Smooth muscle cell (in vitro differentiated cells): ENCODE measurements at regions not wholly inside any gene's neighbourhood (a gene's known extent, or its start where the extent isn't known, plus 50 kb on each side); places are given as distances from the start of the nearest gene placed in this dataset.

Experiments
- DNase-seq: peaks from one replicate; lab custom pipeline; 2025; ENCODE audit not compliant: unreplicated experiment; lab: John Stamatoyannopoulos, UW
- H2AFZ ChIP-seq: fragments of 200-600 bp; sonication (generic); 2 replicates; pipeline ENCODE4 v1.6.0; 2016; ENCODE audit warnings: antibody characterized with exemption, low read depth, mild to moderate bottlenecking
- H3F3A ChIP-seq: fragments of 200-600 bp; sonication (generic); 2 replicates; pipeline ENCODE4 v1.6.0; 2017; ENCODE audit warnings: antibody characterized with exemption, low read depth
- H3K27ac ChIP-seq: fragments of 200-600 bp; sonication (generic); 2 replicates; pipeline ENCODE4 v1.5.1; 2016; ENCODE audit warnings: low read depth, mild to moderate bottlenecking
- H3K27me3 ChIP-seq: fragments of 200-600 bp; sonication (generic); 2 replicates; pipeline ENCODE4 v1.6.1; 2016; ENCODE audit warnings: low read depth, mild to moderate bottlenecking
- H3K36me3 ChIP-seq: fragments of 200-600 bp; sonication (generic); 2 replicates; pipeline ENCODE4 v1.5.1; 2016; ENCODE audit warnings: low read depth
- H3K4me1 ChIP-seq: fragments of 200-600 bp; sonication (generic); 2 replicates; pipeline ENCODE4 v1.5.1; 2016; ENCODE audit warnings: low read depth
- H3K4me2 ChIP-seq: fragments of 200-600 bp; sonication (generic); 2 replicates; pipeline ENCODE4 v1.6.0; 2016; ENCODE audit warnings: mild to moderate bottlenecking
- H3K4me3 ChIP-seq: fragments of 200-600 bp; sonication (generic); 2 replicates; pipeline ENCODE4 v1.5.1; 2016; ENCODE audit warnings: mild to moderate bottlenecking
- H3K79me2 ChIP-seq: fragments of 200-600 bp; sonication (generic); 2 replicates; pipeline ENCODE4 v1.6.0; 2016; ENCODE audit warnings: low read depth, mild to moderate bottlenecking
- H3K9ac ChIP-seq: fragments of 200-600 bp; sonication (generic); 2 replicates; pipeline ENCODE4 v1.6.0; 2016; ENCODE audit warnings: low read depth
- H3K9me3 ChIP-seq: fragments of 200-600 bp; sonication (generic); replicated peaks from 2 replicates; pipeline ENCODE4 v1.5.1; 2016; ENCODE audit warnings: low read depth
- H4K20me1 ChIP-seq: fragments of 200-600 bp; sonication (generic); 2 replicates; pipeline ENCODE4 v1.6.0; 2016; ENCODE audit warnings: low read depth
- WGBS: methylation state at CpG from one replicate; pipeline ENCODE4 v1.1.7; 2016; ENCODE audit warnings: low lambda C conversion rate; 5-methylcytosine and 5-hydroxymethylcytosine counted together
- TF ChIP-seq, protein P1 (sequence below): fragments of 200-600 bp; sonication (generic); IDR thresholded peaks from 2 replicates; pipeline ENCODE4 v1.5.1; 2017; ENCODE audit warnings: borderline replicate concordance, mild to moderate bottlenecking, antibody characterized with exemption; ENCODE audit not compliant: insufficient read depth, poor library complexity, severe bottlenecking

DNA sequence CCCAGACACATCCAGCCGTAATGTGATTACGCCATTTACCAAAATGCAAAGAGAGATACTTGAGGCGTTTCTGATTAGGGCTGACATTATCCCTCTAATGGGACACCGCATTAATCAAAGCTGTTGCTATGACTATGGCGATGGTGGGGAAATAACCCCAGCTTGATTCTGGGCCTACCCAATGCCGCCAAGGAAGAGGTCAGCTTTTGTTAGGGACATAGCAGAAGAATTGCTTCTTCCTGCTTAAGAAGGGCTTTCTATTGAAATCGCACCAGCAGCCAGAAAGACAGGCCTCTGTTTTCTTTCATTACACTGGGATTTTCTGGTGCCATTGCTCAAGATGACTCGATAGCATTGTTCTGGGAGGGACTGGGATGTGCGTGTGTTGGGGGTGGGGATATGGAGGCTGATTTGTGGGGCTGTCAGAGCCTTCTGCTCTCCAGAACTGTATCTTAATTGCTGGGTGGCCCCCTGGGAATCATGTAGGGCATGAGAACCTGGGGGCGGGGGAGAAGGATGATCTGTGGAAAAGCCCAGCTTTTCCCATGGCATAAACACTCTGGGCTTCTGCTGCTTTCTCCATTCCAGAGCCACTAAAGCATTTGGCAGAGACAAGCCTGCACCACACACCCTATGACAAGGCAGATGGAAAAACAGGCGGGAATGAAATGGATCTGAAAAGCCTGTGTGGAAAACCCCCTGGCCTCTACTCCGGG, 106.5 kb upstream of the RAD23B start:
- Histone ChIP-seq H3K27me3 (no peaks in the 10 kb centered on the region), H3K9ac (no peak overlapping the region), H3K27ac (peak overlapping the region; percentile 53), H2AFZ (peak overlapping the region; percentile 4), H3K4me1 (peaks cover 19% of the 10 kb centered on the region), H3K4me3 (no peak overlapping the region), H3F3A (no peaks in the 10 kb centered on the region), H4K20me1 (no peaks in the 10 kb centered on the region), H3K9me3 (no peaks in the 10 kb centered on the region), H3K36me3 (no peaks in the 10 kb centered on the region), H3K79me2 (no peaks in the 10 kb centered on the region), H3K4me2 (peak overlapping the region; percentile 66)
- TF ChIP-seq, protein P1, sequence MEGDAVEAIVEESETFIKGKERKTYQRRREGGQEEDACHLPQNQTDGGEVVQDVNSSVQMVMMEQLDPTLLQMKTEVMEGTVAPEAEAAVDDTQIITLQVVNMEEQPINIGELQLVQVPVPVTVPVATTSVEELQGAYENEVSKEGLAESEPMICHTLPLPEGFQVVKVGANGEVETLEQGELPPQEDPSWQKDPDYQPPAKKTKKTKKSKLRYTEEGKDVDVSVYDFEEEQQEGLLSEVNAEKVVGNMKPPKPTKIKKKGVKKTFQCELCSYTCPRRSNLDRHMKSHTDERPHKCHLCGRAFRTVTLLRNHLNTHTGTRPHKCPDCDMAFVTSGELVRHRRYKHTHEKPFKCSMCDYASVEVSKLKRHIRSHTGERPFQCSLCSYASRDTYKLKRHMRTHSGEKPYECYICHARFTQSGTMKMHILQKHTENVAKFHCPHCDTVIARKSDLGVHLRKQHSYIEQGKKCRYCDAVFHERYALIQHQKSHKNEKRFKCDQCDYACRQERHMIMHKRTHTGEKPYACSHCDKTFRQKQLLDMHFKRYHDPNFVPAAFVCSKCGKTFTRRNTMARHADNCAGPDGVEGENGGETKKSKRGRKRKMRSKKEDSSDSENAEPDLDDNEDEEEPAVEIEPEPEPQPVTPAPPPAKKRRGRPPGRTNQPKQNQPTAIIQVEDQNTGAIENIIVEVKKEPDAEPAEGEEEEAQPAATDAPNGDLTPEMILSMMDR = no peak
- 32% methylated on average over 12 of the region's 12 CpGs for WGBS
- peak; percentile 36 for DNase-seq

DNA sequence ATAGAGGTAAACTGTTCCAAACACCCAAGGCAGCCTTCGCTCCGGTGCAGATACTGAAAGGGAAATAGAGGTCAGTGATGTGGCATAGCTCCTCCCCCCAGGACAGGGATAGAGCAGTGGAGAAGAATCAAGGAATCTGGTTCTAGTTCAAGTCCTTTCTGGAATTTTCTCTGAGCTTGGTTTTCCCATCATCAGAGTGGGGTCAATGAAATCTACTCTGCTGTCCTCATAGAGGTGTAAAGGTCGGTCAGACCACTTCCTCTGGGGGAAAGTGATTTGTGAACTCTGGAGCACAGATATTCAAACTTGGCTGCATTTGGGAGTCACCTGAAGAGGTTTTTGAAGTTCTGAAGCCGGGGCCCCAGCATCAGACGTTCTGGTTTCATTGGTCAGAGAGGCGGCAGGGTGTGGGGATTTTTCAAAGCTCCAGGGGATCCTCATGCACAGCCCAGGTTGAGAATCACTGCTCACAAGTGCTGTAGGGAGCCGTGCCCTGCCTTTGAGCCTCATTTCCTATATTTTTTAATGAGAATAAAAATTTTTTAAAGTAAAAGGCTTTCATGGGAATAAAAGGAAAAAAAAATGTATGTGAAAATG, 105.7 kb upstream of the RAD23B start:
- DNase-seq = no peak
- no peaks in the 10 kb centered on the region for H3K27me3 ChIP-seq
- no peak overlapping the region for H2AFZ ChIP-seq
- no peaks in the 10 kb centered on the region for H3F3A ChIP-seq
- H3K79me2 ChIP-seq = no peaks in the 10 kb centered on the region
- peak overlapping the region; percentile 66 for H3K4me2 ChIP-seq
- peaks cover 19% of the 10 kb centered on the region for H3K4me1 ChIP-seq
- H3K4me3 ChIP-seq = no peak overlapping the region
- TF ChIP-seq, protein P1 = no peak
- H3K9me3 ChIP-seq = no peaks in the 10 kb centered on the region
- no peaks in the 10 kb centered on the region for H4K20me1 ChIP-seq
- no peak overlapping the region for H3K9ac ChIP-seq
- H3K36me3 ChIP-seq = no peaks in the 10 kb centered on the region
- 84% methylated on average over 7 of the region's 7 CpGs for WGBS
- H3K27ac ChIP-seq = peak overlapping the region; percentile 53

DNA sequence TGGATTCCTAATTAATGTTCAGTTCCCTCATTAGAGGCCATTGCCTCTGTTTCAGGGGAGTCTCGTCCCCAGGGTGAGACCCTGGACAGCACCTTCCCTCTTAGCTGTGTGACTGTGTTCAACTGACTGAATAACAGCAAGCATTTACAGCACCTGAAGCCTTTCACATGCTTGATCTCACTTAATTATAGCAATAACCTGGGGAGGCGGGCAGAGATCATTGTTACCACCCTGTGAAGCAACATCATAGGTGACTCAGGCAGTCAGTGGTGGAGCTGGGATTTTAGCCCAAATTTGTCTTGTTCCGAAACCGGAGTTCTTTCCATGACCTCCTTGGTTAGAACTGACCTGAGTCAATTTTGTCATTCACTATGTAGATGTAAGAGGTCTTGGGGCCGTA, 105.2 kb upstream of the RAD23B start:
- no peaks in the 10 kb centered on the region for H3K36me3 ChIP-seq
- H3K79me2 ChIP-seq = no peaks in the 10 kb centered on the region
- H3K27me3 ChIP-seq = no peaks in the 10 kb centered on the region
- H3F3A ChIP-seq = no peaks in the 10 kb centered on the region
- no peak overlapping the region for H3K27ac ChIP-seq
- WGBS = 93% methylated on average over 5 of the region's 5 CpGs
- no peak for DNase-seq
- peaks cover 19% of the 10 kb centered on the region for H3K4me1 ChIP-seq
- H3K4me3 ChIP-seq = no peak overlapping the region
- H4K20me1 ChIP-seq = no peaks in the 10 kb centered on the region
- H3K9ac ChIP-seq = no peak overlapping the region
- H2AFZ ChIP-seq = no peak overlapping the region
- TF ChIP-seq, protein P1 = no peak
- no peak overlapping the region for H3K4me2 ChIP-seq
- no peaks in the 10 kb centered on the region for H3K9me3 ChIP-seq
